ENCODE measurements at regions not wholly inside any gene's neighbourhood (a gene's known extent, or its start where the extent isn't known, plus 50 kb on each side); places are given as distances from the start of the nearest gene placed in this dataset.

- no peak for TF ChIP-seq CTCF (IDR thresholded peaks at IDR 0.05)
- TF ChIP-seq POLR2A (IDR thresholded peaks at IDR 0.05): no peak
- TF ChIP-seq EP300 (IDR thresholded peaks at IDR 0.05): no peak
These were observed 619.7 kb downstream of the EPM2A start for GRCh38 chr6:145115638-145116037.

Data from gastroesophageal sphincter (tissue), 3 donors.